ENCODE measurements at regions not wholly inside any gene's neighbourhood (a gene's known extent, or its start where the extent isn't known, plus 50 kb on each side); places are given as distances from the start of the nearest gene placed in this dataset.

DNA sequence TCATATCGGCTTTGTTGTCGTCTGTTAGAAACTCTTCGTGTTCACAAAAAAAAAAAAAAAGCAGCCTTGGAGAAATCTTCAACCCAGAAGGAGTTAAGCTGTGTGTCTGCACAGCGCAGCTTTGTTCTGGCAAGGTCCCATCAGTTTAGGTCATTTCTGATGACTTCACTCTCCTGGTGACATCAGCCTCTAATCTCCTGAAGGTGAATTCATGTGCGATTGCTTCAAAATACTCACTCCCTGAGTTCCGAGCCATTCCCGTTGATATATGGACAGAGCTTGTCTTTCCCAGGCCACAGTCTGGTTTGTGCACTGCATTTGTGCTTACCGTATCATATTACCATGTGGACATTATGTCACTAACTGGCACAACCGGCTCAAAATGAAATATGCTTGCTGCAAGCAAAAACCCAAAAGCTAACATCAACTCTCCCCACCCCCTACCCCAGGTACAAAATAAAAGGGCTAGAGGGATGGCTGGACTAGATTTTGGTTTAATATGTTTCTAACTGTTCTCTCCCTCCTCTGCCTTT, 342.4 kb downstream of the KCNRG start (continued):
- TF ChIP-seq ZNF558 (tag by site-specific recombination; IDR thresholded peaks at IDR 0.05): peak; percentile 91
- no peak for TF ChIP-seq ZNF530 (tag by site-specific recombination; IDR thresholded peaks at IDR 0.05; ENCODE audit: low read depth)
- TF ChIP-seq, protein P1, sequence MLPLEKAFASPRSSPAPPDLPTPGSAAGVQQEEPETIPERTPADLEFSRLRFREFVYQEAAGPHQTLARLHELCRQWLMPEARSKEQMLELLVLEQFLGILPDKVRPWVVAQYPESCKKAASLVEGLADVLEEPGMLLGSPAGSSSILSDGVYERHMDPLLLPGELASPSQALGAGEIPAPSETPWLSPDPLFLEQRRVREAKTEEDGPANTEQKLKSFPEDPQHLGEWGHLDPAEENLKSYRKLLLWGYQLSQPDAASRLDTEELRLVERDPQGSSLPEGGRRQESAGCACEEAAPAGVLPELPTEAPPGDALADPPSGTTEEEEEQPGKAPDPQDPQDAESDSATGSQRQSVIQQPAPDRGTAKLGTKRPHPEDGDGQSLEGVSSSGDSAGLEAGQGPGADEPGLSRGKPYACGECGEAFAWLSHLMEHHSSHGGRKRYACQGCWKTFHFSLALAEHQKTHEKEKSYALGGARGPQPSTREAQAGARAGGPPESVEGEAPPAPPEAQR (tag by site-specific recombination; IDR thresholded peaks at IDR 0.05): no peak
- peak; percentile 72 for TF ChIP-seq KLF8 (tag by site-specific recombination; IDR thresholded peaks at IDR 0.05)
- TF ChIP-seq ZNF19 (tag by site-specific recombination; IDR thresholded peaks at IDR 0.05; ENCODE audit: low read depth): no peak
- TF ChIP-seq ZNF292 (tag by site-specific recombination; IDR thresholded peaks at IDR 0.05; ENCODE audit: borderline replicate concordance, low read depth): no peak
- TF ChIP-seq MYNN (tag by site-specific recombination; IDR thresholded peaks at IDR 0.05; ENCODE audit: borderline replicate concordance): peak; percentile 96
- no peak for TF ChIP-seq ZNF521 (tag by site-specific recombination; IDR thresholded peaks at IDR 0.05)
- peak; percentile 90; the same call in 1 of the 2 replicates for TF ChIP-seq ZSCAN23 (tag by site-specific recombination; IDR thresholded peaks at IDR 0.05)
- TF ChIP-seq ZNF112 (tag by site-specific recombination; IDR thresholded peaks at IDR 0.05): no peak
- no peak for TF ChIP-seq ZNF585B (tag by site-specific recombination; IDR thresholded peaks at IDR 0.05)
- peak; percentile 8; the same call in 1 of the 2 replicates for TF ChIP-seq GFI1B (tag by site-specific recombination; IDR thresholded peaks at IDR 0.05)
- peak; percentile 63 for TF ChIP-seq ZNF341 (tag by site-specific recombination; IDR thresholded peaks at IDR 0.05; ENCODE audit: low read depth)
- no peak for TF ChIP-seq HOXD13 (CRISPR knock-in tag; IDR thresholded peaks at IDR 0.05; ENCODE audit: borderline replicate concordance)
- no peak for TF ChIP-seq ZNF677 (tag by site-specific recombination; IDR thresholded peaks at IDR 0.05)
- TF ChIP-seq SCRT1 (tag by site-specific recombination; IDR thresholded peaks at IDR 0.05; ENCODE audit: borderline replicate concordance): no peak
- TF ChIP-seq KLF10 (tag by site-specific recombination; IDR thresholded peaks at IDR 0.05): peak; percentile 82
- TF ChIP-seq, protein P2, sequence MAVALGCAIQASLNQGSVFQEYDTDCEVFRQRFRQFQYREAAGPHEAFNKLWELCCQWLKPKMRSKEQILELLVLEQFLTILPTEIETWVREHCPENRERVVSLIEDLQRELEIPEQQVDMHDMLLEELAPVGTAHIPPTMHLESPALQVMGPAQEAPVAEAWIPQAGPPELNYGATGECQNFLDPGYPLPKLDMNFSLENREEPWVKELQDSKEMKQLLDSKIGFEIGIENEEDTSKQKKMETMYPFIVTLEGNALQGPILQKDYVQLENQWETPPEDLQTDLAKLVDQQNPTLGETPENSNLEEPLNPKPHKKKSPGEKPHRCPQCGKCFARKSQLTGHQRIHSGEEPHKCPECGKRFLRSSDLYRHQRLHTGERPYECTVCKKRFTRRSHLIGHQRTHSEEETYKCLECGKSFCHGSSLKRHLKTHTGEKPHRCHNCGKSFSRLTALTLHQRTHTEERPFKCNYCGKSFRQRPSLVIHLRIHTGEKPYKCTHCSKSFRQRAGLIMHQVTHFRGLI (tag by site-specific recombination; IDR thresholded peaks at IDR 0.05): no peak
- no peak for TF ChIP-seq ZNF596 (tag by site-specific recombination; IDR thresholded peaks at IDR 0.05)
- TF ChIP-seq SALL2 (tag by site-specific recombination; IDR thresholded peaks at IDR 0.05; ENCODE audit: borderline replicate concordance): no peak
- no peak for TF ChIP-seq ZNF426 (tag by site-specific recombination; IDR thresholded peaks at IDR 0.05)
- TF ChIP-seq, protein P3, sequence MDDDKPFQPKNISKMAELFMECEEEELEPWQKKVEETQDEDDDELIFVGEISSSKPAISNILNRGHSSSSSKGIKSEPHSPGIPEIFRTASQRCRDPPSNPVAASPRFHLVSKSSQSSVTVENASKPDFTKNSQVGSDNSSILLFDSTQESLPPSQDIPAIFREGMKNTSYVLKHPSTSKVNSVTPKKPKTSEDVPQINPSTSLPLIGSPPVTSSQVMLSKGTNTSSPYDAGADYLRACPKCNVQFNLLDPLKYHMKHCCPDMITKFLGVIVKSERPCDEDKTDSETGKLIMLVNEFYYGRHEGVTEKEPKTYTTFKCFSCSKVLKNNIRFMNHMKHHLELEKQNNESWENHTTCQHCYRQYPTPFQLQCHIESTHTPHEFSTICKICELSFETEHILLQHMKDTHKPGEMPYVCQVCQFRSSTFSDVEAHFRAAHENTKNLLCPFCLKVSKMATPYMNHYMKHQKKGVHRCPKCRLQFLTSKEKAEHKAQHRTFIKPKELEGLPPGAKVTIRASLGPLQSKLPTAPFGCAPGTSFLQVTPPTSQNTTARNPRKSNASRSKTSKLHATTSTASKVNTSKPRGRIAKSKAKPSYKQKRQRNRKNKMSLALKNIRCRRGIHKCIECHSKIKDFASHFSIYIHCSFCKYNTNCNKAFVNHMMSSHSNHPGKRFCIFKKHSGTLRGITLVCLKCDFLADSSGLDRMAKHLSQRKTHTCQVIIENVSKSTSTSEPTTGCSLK (tag by site-specific recombination; IDR thresholded peaks at IDR 0.05): no peak
- peak; percentile 99 for TF ChIP-seq ZNF2 (tag by site-specific recombination; IDR thresholded peaks at IDR 0.05)
- no peak for TF ChIP-seq ZNF791 (tag by site-specific recombination; IDR thresholded peaks at IDR 0.05)
- TF ChIP-seq, protein P4, sequence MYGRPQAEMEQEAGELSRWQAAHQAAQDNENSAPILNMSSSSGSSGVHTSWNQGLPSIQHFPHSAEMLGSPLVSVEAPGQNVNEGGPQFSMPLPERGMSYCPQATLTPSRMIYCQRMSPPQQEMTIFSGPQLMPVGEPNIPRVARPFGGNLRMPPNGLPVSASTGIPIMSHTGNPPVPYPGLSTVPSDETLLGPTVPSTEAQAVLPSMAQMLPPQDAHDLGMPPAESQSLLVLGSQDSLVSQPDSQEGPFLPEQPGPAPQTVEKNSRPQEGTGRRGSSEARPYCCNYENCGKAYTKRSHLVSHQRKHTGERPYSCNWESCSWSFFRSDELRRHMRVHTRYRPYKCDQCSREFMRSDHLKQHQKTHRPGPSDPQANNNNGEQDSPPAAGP (tag by site-specific recombination; IDR thresholded peaks at IDR 0.05): peak; percentile 97
- TF ChIP-seq REPIN1 (tag by site-specific recombination; IDR thresholded peaks at IDR 0.05; ENCODE audit: low read depth): no peak
- peak; percentile 92 for TF ChIP-seq ZBTB20 (tag by site-specific recombination; IDR thresholded peaks at IDR 0.05)
- peak; percentile 99 for TF ChIP-seq ZEB2 (tag by site-specific recombination; IDR thresholded peaks at IDR 0.05)
- no peak for TF ChIP-seq ZNF416 (tag by site-specific recombination; IDR thresholded peaks at IDR 0.05)
- peak; percentile 98 for TF ChIP-seq ZNF366 (tag by site-specific recombination; conservative IDR thresholded peaks at IDR 0.05)
- TF ChIP-seq, protein P5, sequence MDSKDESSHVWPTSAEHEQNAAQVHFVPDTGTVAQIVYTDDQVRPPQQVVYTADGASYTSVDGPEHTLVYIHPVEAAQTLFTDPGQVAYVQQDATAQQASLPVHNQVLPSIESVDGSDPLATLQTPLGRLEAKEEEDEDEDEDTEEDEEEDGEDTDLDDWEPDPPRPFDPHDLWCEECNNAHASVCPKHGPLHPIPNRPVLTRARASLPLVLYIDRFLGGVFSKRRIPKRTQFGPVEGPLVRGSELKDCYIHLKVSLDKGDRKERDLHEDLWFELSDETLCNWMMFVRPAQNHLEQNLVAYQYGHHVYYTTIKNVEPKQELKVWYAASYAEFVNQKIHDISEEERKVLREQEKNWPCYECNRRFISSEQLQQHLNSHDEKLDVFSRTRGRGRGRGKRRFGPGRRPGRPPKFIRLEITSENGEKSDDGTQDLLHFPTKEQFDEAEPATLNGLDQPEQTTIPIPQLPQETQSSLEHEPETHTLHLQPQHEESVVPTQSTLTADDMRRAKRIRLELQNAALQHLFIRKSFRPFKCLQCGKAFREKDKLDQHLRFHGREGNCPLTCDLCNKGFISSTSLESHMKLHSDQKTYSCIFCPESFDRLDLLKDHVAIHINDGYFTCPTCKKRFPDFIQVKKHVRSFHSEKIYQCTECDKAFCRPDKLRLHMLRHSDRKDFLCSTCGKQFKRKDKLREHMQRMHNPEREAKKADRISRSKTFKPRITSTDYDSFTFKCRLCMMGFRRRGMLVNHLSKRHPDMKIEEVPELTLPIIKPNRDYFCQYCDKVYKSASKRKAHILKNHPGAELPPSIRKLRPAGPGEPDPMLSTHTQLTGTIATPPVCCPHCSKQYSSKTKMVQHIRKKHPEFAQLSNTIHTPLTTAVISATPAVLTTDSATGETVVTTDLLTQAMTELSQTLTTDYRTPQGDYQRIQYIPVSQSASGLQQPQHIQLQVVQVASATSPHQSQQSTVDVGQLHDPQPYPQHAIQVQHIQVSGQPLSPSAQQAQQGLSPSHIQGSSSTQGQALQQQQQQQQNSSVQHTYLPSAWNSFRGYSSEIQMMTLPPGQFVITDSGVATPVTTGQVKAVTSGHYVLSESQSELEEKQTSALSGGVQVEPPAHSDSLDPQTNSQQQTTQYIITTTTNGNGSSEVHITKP (tag by site-specific recombination; IDR thresholded peaks at IDR 0.05): peak; percentile 54
- no peak for TF ChIP-seq ZIC2 (tag by site-specific recombination; IDR thresholded peaks at IDR 0.05)
- peak; percentile 20; the same call in 1 of the 2 replicates for TF ChIP-seq TRIM28 (IDR thresholded peaks at IDR 0.05; ENCODE audit: borderline replicate concordance, low read length)

All from HEK293 (cell line).